AG04450 (cell line): ENCODE measurements at regions not wholly inside any gene's neighbourhood (a gene's known extent, or its start where the extent isn't known, plus 50 kb on each side); places are given as distances from the start of the nearest gene placed in this dataset.

ENCODE experiments used
- CTCF ChIA-PET: fragments of 300-600, 350-600 bp; formaldehyde crosslinking; extraction: SDS; loops from one replicate; lab custom pipeline; 2022; ENCODE audit warnings: antibody characterized with exemption, inconsistent platforms; lab: Charles Lee
- POLR2A ChIA-PET: fragments of 350-600 bp; formaldehyde crosslinking; extraction: SDS; loops from one replicate; lab custom pipeline; 2021; ENCODE audit warnings: antibody characterized with exemption, inconsistent platforms; lab: Yijun Ruan, JAX
- DNase-seq: peaks from one replicate; pipeline ENCODE4 v3.0.0-alpha.2; 2011; ENCODE audit warnings: low read depth, low spot score
- H3K27ac ChIP-seq: one replicate; pipeline ENCODE4 v1.5.1; 2012; ENCODE audit warnings: low read depth, low read length, control low read depth
- H3K27me3 ChIP-seq: one replicate; pipeline ENCODE4 v1.6.0; 2012; ENCODE audit warnings: low read length; ENCODE audit not compliant: control insufficient read depth, insufficient read depth
- H3K4me3 ChIP-seq: 2 replicates; pipeline ENCODE4 v1.5.1; 2011; ENCODE audit warnings: mild to moderate bottlenecking, low read depth, low read length, control low read depth
- H3K9me3 ChIP-seq: 2 replicates; pipeline ENCODE4 v1.5.1; 2012; ENCODE audit warnings: low read length; ENCODE audit not compliant: control insufficient read depth, insufficient read depth
- TF ChIP-seq, protein P1 (sequence below): IDR thresholded peaks from 2 replicates; pipeline ENCODE4 v1.5.1; 2011; ENCODE audit warnings: low read depth, low read length, control low read depth, inconsistent platforms

DNA sequence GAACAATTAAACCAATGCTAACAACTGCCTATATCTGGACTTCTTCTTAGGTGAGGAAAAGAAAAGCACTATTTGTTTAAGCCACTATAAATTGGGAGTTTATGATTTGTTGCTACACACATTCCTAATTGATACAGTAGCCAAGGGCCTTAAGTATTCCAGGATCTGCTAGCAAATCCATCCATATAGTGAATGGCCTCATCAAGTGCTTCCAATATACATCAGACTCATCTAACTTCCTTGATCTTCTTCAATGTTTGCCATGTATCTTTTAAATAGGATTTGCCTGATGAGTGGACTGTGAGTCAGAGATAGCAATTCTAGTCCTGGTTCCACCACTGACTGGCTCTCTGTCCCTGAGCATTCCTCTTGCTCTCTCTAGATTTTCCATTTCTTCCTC is 430.2 kb downstream of the OMA1 start:
- Histone ChIP-seq H3K27ac (no peak overlapping the region), H3K4me3 (no peak overlapping the region), H3K27me3 (no peaks in the 10 kb centered on the region), H3K9me3 (0 out of 2 replicates have a peak, but pooled peaks cover 4% of the 10 kb centered on the region)
- ChIA-PET CTCF (no interaction called here), POLR2A (no interaction called here)
- DNase-seq: no peak
- TF ChIP-seq, protein P1, sequence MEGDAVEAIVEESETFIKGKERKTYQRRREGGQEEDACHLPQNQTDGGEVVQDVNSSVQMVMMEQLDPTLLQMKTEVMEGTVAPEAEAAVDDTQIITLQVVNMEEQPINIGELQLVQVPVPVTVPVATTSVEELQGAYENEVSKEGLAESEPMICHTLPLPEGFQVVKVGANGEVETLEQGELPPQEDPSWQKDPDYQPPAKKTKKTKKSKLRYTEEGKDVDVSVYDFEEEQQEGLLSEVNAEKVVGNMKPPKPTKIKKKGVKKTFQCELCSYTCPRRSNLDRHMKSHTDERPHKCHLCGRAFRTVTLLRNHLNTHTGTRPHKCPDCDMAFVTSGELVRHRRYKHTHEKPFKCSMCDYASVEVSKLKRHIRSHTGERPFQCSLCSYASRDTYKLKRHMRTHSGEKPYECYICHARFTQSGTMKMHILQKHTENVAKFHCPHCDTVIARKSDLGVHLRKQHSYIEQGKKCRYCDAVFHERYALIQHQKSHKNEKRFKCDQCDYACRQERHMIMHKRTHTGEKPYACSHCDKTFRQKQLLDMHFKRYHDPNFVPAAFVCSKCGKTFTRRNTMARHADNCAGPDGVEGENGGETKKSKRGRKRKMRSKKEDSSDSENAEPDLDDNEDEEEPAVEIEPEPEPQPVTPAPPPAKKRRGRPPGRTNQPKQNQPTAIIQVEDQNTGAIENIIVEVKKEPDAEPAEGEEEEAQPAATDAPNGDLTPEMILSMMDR: no peak

DNA sequence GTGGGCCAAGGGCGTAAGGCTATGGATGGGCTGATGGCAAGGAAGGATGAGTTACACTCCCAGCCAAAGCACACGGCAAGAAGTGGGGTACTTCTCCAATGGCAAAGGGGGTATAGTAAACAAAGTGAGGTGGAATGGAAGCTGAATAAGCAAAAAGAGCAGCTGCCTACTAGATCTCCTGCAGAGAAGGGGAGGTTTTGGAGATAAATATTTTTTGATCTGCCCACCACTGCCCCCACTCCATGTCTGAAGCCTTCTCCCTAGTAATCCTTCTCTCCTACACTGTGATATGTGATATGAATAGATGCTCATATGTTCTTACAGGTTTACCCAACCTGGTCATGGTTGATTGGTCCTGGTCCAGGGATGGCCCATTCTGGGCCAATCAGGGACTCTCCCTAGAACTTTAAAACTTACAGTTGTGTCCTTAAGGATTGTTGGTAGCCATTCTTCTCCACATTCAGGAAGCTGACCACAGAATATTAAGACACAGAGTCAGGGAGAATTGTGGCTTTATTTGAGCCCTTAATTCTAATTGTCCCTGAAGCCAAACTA is 436.8 kb downstream of the OMA1 start:
- no peak for DNase-seq
- ChIA-PET CTCF (no interaction called here), POLR2A (no interaction called here)
- no peaks in the 10 kb centered on the region for H3K27me3 ChIP-seq
- H3K9me3 ChIP-seq: no peaks in the 10 kb centered on the region
- H3K4me3 ChIP-seq: no peak overlapping the region
- TF ChIP-seq, protein P1: no peak
- no peak overlapping the region for H3K27ac ChIP-seq

DNA sequence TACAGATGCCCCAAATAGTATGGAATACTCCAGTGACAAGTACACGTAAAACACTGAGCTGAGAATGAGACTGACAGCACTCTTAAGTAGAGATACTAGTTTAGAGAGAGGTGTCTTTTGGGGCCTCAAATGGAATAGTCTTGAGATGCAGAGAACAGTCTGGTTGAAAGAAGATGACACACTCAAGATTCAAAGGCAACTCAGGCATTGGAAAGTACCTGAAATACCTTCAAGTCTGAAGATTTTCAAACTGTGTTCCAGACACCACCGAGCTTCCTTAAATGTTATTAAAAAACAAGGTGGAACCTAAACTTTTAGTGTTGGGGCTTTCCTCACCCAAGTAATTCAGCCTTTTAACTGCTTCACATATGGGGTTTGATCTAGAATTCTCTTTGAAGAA is 437.7 kb downstream of the OMA1 start:
- Histone ChIP-seq H3K27ac (no peak overlapping the region), H3K4me3 (no peak overlapping the region), H3K9me3 (no peaks in the 10 kb centered on the region), H3K27me3 (no peaks in the 10 kb centered on the region)
- TF ChIP-seq, protein P1: no peak
- CTCF ChIA-PET: no interaction called here
- DNase-seq: no peak
- POLR2A ChIA-PET: no interaction called here

DNA sequence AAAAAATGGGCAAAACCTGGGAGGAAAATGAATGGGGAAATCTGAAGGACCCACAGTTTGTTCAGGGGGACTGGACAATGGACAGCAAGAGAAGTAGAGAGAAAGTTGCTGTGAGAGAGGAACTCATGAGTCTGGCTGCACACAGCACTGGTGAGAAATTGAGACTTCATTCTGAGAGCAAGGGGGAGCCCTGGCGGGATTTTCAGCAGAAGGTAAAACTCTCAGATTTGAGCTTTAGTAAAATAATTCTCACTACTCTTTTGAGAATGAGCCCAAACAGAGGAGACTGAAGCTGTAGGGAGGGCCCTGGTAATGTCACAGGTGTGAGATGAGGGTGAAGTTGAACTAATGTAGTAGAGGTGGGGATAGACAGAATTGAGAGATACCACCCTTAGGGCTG is 438.6 kb downstream of the OMA1 start:
- POLR2A ChIA-PET: no interaction called here
- TF ChIP-seq, protein P1: no peak
- CTCF ChIA-PET: no interaction called here
- Histone ChIP-seq H3K4me3 (no peak overlapping the region), H3K9me3 (no peaks in the 10 kb centered on the region), H3K27me3 (no peaks in the 10 kb centered on the region), H3K27ac (no peak overlapping the region)
- no peak for DNase-seq

DNA sequence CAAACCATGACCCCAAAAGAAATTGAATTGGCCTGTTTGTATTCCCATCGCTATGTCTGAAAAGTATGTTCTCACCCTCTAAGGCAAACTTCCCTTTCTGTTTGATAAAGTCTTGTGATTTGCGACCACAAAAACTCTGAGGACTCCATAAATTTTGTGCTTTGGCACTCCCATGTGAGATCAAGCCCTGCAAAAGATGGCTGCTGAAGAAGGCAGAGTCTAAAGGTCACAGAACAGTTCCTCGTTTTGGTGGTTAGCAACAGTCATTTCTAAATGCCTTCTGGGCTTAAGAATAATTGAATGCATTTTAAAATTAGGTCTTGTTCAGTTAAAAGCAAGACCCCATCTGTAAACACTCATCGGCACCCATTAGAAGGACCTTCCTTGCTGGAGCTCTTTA is 441.6 kb downstream of the OMA1 start:
- TF ChIP-seq, protein P1: no peak
- H3K4me3 ChIP-seq: no peak overlapping the region
- POLR2A ChIA-PET: no interaction called here
- H3K27me3 ChIP-seq: no peaks in the 10 kb centered on the region
- no peak for DNase-seq
- H3K27ac ChIP-seq: no peak overlapping the region
- H3K9me3 ChIP-seq: no peaks in the 10 kb centered on the region
- CTCF ChIA-PET: interaction anchor here (0.6 kb wide), 1 partner anchor 28 kb away, joined by 3 read pairs; no protein-coding TSS in a partner anchor
